MV-4-11 (cell line): ENCODE measurements at regions not wholly inside any gene's neighbourhood (a gene's known extent, or its start where the extent isn't known, plus 50 kb on each side); places are given as distances from the start of the nearest gene placed in this dataset.
A peak's percentile ranks its signal among the peaks of the same experiment; 100 is the strongest.
"Not testable (repeated sequence)": the region's sequence is repeated elsewhere in the genome, so short reads cannot be mapped to it uniquely, and the experiment has no call there.

Experiments
- DNase-seq: peaks from one replicate; lab custom pipeline; 2025; lab: John Stamatoyannopoulos, UW

DNA sequence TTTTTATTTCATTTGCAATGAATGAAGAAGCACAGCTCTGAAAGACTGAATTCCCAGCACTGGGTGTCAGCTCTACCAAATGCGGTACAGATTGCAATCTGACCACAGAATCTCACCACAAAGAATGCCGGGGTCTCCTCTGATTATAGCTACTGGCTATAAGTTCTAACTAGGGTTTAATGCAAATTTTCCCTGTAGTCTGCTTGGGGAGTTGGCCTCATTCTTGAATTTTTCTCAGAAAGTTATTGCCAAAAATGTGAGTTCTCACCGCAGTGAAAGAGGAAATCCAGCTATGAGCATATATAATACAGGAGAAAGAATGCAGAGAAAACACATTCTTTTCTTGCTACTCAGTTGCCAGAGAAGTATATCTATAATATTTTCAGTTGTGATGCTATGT lies 1255.7 kb upstream of the LRRTM3 start:
- DNase-seq, result no peak

DNA sequence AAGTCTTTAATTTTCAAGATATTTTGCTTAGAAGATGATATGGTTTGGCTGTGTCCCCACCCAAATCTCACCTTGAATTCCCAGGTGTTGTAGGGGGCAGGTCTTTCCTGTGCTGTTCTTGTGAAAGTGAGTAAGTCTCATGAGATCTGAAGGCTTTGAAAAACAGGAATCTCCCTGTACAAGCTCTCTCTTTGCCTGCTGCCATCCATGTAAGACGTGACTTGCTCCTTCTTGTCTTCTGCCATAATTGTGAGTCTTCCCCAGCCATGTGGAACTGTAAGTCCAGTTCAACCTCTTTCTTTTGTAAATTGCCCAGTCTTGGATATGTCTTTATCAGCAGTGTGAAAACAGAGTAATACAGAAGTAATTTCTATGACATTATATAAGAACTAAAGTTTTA lies 1255.2 kb upstream of the LRRTM3 start:
- DNase-seq, result not testable (repeated sequence)

DNA sequence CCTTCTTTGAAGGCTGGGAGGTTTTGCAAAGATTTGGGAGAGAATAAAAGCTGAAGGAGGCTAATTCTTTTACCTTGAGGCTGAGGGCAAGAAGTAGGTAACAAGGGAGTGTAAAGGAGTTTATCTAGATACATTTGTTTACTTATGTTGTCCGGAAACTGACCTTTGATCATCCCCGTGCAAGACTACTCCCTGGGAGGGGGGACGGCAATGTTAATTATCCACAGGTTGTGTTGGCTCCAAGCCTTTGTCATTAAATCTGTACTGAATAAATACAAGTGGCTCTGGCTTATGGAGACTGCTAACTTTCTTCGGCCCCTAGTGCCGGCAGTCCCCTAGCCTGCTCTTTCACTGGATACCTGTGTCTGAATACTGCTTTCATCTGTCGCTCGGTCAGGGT lies 1250.6 kb upstream of the LRRTM3 start:
- no peak for DNase-seq

DNA sequence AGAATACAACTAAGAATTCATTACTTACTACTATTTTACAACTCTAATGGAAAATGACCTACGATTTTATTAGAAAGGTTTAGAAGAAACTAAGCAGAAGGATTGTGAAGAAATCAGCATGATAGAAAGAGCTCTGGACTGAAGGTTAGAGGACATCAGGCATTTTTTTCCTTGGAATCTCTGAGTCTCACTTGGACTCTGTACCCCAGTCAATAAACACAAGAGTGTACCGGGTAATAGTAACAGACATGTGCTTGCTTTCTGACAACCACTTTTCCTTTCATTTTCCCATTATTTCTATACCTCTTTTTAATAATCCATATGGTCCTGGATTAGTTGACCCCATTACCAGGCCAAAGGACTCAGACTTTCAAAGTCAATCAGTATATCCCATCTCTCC lies 1240.9 kb upstream of the LRRTM3 start:
- no peak for DNase-seq

DNA sequence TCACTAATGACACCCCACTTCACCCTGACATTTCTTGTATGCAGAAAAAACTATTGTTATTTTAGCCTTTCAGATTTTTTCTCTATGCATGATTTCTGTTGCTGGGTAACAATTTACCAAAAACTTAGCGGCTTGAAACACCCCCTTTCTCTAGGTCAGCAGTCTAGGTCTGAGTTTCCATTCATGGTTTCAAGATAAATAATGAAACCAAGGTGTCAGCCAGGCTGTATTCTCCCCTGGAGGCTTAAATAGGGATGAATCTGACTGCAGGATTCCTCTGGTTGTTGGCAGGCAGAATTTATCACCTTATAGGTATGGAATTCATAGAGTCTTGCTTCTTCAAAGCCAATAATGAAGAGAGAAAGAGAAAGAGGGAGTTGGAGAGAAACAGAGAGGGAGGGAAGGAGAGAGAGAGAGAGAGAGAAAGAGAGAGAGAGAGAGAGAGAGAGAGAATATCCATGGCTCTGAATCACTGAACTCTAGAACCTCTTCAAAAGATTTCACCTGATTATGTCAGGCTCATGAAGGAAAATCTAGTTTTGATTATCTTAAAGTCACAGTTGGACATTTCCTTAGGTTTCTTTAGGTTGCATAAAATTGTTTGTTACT lies 1224.6 kb upstream of the LRRTM3 start:
- no peak for DNase-seq

DNA sequence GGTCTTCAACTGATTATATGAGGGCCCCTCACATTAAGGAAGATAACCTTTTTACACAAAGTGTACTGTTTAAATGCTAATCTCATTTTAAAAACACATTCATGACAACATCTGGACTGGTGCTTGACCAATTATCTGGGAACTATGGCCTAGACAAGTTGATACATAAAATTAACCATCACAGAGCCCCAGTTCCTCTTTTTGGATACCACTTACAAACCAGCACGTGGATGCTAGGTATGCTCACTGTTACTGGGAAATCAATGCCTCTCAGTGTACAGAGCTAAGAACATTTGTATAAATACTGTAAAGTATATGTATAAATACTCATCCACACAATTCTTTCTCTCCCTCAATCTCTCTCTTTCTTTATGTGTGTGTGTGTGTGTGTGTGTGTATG lies 1217.8 kb upstream of the LRRTM3 start:
- DNase-seq, result no peak

DNA sequence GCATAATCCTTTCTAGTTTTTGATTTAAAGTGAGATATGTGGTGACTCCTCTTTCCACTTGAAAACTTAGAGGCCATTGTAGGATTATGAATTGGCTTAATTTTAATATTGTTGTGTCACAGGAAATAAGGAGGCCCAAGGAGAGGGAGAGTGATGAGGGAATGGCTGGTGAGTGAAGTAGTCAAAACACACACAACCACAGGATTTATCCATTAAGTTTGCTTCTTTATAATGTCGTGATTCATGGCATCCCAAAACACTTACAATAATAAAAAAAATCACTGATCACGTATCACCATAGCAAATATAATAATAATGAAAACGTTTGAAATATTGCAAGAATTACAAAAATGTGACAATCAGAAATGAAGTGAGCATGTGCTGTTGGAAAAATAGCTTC lies 1215.5 kb upstream of the LRRTM3 start:
- DNase-seq, result no peak

DNA sequence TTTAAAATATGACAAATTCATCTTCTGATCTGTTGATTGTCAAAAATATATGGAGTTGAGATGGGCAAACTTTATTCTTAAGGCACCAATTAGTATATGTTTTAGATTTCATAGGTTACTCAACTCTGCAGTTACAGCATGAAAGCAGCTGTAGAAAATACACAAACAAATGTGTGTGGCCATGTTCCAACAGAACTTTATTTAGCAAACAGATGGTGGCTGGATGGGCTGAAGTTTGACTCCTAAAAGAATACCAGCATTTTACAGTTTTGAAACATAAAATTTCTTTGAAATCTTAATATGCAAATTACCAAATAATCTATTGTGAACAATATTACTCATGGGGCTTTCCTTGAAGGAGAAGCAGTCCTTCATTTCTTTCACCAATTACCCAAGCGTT lies 1206.0 kb upstream of the LRRTM3 start:
- no peak for DNase-seq

DNA sequence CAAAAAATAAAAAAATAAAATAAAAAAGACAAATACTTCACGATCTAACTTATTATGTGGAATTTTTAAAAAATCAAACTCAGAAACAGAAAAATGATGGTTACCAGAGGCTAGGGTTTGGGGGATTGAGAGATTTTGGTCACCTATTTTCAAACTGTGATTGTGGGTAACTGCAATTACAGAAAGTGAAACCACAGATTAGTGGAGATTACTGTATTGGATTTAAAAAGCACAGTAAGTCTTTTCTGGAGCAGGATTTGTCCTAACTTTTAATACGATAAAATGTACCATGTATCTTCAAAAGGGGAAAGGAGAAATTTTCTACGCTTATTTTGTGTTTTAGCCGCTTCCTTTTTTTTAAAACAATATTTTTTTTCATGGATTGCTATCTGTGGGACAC lies 1204.9 kb upstream of the LRRTM3 start:
- DNase-seq, result no peak

DNA sequence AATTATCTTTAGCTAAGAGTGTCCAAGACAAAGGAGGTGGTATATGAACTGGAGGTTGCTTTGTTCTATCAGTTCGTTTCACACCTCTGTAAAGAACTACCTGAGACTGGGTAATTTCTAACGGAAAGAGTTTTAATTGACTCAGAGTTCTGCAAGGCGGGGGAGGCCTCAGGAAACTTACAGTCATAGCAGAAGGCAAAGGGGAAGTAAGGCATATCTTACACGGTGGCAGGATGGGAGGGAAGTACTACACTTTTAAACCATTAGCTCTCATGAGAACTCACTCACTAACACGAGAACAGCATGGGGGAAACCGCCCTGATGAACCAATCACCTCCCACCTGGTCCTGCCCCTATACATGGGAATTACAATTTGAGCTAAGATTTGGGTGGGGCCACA lies 1202.3 kb upstream of the LRRTM3 start:
- DNase-seq, result peak; percentile 43

DNA sequence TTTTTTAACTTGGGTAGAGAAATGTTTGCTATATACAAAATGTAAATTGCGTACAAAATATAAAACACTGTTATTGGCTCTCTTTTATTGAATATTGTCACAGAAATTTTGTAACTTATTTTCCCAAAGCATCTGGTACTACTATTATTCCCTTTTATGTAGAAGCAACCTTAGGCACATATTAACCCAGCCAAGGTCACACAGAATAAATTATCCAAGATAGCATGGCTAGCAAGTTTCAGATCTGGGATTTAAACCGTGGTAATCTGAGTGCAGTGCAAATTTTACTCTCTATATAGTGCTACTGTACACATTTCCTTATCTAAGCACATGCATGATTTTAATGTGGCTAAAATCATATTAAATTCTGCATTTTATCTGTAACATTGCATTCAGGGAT lies 1190.5 kb upstream of the LRRTM3 start:
- DNase-seq, result no peak

DNA sequence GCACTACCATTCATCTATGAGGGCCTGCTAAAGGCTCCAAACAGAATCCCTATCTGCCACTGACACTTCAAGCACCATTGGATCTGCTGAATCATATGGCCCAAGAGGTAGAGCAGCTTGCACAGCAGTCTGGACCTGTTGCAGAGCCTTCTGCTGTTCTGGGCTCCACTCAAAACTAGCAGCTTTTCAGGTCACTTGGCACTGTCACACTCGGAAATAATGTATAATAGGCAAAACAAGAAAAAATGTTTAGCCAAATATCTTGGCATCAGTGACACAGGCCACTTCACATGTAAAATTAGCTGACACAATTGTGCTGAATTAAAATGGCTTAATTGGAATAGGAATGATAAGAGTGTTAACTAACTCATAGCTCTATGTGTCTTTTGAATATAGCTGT lies 1182.9 kb upstream of the LRRTM3 start:
- no peak for DNase-seq

DNA sequence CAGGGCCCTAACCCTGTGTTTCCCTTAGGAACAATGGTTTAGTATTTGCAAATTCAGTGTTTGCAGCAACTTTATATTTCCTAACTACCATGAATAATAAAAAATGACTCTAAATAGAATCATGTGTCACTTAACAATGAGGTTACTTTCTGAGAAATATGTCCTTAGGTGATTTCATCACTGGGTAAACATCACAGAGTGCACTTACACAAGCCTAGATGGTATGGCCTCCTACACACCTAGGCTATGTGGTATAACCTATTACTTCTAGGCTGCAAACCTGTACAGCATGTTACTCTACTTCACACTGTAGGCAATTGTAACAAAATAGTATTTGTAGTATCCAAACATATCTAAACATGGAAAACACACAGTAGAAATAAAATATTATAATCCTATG lies 1174.6 kb upstream of the LRRTM3 start:
- no peak for DNase-seq

DNA sequence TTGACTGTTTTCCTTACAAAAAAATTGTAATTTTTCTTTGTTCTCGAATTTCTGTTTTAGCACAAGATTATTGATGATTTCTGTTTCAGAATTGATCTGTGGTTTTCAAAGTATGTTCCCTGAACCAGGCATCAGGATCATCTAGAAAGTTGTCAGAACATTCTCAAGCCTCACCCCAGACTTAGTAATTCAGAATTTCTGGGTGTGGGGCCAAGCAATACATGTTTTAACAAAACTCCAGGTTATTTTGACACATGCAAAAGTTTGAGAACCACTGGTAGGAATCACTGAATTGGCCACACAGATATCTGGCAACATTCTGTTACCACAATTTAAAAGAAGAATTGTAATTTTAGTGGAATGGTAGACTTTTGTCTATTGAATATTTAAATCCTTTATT lies 1173.9 kb upstream of the LRRTM3 start:
- DNase-seq, result no peak

DNA sequence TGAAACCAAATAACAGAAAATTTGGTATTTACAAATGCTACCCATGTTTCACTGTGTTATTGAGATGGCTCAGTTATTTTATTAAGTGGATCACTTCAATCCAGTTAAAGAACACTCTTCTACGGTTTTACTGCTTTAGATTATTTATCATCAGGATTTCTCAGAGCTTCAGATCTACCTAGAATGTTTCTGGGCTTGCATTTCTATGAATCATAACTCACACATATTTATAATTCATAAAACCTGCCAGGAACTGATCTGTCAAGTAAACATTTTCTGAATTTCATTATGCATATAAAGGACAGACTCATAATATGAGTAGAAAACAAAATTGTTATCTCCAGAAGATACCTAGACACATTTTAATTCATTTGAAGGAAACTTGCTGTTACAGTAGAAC lies 1172.3 kb upstream of the LRRTM3 start:
- no peak for DNase-seq

DNA sequence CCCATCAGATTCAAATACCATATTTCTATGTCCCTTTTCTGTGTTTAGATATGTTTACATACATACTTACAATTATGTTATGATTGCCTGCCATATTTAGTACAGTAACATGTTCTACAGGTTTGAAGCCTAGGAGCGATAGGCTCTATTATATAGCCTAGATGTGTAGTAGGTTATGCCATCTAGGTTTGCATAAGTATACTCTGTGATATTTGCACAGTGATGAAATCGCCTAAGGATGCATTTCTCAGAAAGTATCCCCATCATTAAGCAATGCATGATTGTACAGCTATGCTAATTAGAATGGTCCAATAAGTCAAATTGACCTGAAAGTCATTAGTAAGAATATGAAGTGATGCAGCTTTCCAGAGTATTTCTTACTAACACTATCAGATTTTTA lies 1171.7 kb upstream of the LRRTM3 start:
- no peak for DNase-seq

DNA sequence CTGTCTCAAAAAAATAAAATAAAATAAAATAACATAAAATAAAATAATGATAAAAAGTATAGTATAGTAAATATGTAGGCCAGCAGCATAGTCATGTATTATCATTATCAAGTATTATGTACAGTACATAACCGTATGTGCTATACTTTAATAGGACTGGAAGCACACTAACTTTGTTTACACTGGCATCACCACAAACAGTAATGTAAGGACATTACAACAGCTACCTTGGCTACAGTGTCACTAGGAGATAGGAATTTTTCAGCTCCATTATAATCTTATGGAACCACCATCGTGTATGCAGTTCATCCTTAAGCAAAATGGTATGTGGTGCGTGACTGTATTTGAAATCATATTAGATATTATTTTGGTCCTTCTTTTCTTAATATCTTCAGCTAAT lies 1163.5 kb upstream of the LRRTM3 start:
- DNase-seq, result no peak

DNA sequence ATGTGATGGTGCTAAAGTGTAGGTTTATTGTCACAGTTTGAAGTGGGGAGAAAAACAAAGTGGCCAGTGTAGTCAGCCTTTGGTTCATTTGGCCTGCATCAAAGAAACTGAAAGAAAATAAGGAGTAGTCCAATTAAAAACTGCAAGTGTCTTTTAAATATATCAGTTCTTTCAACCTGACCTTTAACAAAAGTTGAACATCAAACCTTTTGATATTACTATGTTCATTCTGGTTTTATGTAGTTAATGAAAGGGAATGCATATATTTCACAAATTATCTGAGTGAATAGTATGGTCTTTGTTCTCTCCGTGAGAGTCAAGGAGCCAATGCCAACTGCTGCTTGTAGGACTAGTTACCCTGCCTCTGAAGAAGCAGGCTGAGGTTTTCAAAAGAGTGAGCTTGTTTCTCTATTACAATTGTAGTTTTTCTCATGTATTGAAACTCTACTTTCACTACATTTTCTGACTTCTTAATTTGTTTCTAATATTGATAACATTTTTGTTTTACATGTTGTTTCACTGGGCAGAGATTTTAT lies 1160.8 kb upstream of the LRRTM3 start:
- DNase-seq, result no peak

DNA sequence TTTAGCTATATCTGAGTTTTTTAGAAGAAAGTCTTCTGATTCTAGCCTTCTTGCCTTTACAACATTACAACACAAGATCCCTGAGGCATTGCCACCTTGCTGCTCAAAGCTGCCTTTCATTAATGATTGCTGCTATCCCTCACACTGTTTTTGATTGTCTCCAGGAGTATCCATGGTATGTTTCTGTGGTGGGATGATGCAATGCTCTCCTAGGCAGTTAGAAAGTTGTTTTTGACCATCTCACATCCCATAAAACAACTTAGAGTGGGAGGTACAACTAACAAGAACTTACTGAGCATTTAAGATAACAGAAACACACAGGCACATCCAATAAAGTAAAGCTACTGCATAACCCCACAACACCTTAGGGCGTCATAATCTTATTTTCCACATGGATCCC lies 1156.0 kb upstream of the LRRTM3 start:
- DNase-seq, result no peak

DNA sequence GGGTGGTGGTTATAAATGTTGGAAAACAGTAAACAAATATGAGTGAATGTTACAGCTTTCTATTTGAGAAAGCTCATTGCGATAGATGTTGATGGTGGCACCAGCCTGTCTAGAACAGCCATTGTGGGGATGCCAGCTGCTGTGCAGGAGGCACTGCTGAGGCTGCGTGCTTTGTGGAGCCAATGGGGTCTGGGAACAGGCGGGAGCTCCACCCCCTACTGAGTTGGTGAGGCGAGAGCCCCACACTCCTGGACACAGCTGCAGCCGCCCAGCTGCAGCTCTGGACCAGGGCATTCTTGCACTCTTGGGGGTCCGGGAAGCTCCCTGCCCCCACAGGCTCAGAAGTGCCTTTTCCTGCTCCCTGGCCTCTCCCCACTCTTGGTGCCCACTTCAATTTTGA lies 1147.1 kb upstream of the LRRTM3 start:
- no peak for DNase-seq

DNA sequence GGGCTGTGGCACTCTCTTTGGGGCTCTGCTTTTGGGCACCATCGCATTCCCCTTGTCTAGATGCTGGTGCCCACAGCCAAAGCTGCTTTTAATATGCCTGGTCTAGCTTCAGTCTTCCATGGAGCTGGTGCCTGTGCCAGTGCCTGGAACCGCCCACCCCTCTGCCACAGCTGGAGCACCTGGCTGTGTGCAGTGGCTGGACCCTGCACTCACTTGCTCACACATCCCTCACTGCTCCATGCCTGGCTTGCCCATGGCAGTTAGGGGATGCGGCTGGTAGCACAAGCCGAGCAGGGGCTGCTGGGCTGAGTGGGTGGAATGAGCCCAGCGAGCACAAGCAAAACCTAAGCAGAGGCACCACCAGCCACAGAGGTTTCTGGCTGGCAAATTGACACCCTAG lies 1145.9 kb upstream of the LRRTM3 start:
- no peak for DNase-seq

DNA sequence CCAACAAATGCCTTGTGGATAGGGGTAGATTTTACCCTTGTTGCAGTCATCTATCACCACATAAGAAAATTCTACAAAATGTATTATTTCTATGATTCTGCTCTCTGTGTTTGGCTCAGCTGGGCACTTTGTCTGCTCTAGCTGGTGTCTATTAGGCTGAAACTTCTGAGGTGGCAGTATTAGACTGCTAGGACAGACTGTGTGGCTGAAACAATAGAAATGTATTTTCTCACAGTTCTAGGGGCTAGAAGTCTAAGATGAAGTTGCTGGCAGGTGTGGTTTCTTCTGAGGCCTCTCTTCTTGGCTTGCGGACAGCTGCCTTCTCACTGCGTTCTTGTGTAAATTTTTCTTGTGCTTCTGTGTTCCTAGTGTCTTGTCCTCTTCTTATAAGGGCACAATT lies 1139.6 kb upstream of the LRRTM3 start:
- no peak for DNase-seq

DNA sequence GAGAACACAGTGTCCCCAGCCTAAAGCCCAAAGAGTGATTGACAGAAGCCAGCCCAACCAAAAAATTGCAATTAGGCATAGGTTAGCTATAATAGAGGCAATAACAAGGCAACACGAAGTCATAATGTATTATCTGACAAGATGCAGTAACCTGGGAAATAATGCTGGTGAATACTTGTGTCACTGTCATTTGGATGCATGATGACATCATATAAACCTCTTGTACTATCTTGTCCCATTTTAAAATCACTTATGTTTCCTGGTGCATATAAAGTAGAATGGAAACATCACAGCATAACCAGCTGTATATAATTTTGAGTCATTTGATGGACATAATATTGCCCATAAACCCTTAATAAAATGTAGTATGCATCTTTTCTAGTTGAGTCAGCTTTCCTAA lies 1138.3 kb upstream of the LRRTM3 start:
- DNase-seq, result no peak

DNA sequence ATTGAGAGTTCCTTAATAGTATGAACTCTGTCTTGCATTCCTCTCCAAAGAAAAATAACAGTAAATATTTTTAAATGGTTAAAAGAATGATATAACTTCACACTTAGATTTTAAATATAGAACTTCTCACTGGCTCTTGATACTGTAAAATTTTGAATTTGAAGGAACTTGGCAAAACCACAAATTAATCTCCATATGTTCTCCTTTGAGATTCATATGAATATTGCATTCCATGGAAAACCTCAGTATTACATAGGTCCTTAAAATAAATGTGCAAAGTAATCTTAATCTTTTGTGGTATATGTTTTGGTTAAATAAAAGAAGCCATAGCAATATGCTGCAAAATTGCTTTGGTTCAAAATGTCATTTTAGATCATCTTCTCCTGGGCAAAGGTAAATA lies 1137.6 kb upstream of the LRRTM3 start:
- DNase-seq, result no peak

DNA sequence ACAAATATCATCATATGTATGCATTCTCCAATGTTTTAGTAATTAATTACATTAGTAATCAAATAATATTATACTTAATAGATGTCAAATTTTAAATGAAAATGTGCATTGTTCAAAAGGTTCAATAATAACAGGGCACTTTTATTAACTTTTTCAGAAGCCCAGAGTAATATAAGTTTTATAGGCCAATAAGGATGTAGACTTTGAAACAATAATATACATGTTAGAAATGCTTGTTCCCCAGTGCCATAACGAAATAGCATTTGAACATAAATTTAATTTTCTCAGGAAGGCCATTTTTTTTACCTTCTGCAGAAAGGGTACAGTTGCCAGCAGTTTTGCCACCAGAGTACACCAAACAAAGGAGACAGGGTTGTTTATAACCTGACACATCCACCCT lies 1133.9 kb upstream of the LRRTM3 start:
- no peak for DNase-seq
